NCI-H128 (cell line): ENCODE measurements at regions not wholly inside any gene's neighbourhood (a gene's known extent, or its start where the extent isn't known, plus 50 kb on each side); places are given as distances from the start of the nearest gene placed in this dataset.

Experiments used
- DNase-seq: peaks from one replicate; lab custom pipeline; 2025; ENCODE audit not compliant: unreplicated experiment; lab: John Stamatoyannopoulos, UW

DNA sequence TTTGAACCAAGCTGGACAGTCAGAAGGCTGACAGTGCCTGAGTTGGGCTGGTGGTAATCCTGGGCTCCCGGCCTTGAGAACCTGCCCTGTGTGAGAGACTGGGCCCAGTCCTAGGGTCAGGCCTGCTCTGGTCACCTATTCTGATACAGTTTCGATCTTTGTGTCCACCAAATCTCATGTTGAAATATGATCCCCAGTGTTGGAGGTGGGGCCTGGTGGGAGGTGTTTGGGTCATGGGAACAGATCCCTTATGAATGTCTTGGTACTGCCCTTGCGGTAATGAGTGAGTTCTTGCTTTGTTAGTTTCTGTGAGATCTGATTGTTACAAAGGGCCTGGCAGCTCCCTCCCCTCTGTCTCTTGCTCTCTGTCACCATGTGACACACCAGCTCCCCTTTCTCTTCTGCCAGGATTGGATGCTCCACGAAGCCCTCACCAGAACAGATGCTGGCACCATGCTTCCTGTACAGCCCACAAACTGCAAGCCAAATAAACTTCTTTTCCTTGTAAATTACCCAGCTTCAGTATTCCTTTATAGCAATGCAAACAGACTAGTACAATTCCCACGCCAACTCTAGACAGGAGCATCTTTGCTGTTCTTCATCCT lies 111.8 kb upstream of the ZNF438 start:
- DNase-seq = no peak

DNA sequence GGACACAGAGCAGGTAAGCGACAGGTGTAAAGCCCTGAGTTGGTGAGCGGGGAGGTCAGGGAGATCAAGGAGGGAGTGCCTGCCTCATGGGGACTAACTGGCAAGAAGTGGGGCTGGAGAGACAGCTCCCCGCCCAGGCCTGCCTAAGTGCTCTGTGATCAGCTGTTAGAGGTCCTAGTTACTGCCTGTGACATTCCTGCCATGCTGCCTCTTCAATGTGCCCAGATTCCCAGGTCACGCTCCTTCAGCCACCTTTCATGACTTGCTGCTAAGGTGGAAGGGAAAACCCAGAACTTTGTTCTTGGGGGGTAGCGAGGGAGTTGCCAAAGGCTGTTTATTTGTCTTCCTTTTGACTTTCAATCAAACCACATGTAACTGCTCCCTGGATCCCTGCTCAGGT lies 114.3 kb upstream of the ZNF438 start:
- DNase-seq = no peak

DNA sequence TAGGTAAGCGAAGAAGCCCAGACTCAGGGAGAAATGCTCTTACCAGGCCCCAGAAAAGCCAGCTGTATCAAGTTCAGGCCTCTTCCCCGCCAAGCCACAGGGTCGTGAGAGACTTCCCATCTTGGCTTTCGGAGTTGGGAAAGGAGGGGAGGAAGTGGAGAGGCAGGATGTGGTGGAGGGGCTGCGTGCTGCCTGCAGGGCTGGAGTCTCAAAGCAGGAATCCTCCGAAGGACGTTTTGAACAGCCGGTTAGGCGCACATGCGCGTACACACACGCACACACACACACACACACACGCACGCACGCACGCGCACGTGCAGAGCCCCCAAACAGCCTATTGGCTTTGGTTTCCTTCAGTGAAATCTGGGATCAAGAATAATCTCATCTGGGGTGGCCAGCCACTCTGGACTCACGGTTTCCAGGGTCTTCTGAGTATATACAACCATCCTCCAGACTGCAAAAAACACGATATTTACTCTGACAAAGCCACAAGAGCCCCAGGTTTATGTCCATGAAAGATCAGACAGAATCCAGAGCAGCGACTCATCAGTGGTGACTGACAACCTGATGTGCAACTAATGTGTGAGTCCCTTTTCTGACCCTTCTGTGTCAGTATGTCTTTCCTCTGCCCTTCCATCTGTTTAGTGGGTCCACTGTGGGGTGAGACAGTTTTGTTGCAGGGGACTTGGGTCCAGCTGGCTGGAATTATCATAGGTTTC lies 115.0 kb upstream of the ZNF438 start:
- no peak for DNase-seq

DNA sequence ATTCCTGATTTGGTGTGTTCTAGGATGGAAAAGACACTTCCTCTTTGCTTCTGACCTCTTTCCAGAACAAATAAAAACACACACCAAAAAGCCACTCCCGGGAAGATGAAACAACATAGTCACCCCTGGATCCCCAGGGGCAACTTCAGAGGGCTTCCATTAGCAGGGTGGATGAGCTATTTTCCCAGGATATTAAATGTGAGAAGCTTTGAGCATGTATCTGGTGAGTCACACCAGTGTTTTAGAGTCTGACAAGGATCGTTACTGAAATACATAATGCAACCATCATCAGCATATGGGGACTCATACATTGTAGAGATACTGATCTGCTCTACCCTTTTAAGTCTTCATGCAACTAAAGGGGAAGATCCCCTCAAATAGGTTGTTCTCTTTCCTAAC lies 115.5 kb upstream of the ZNF438 start:
- DNase-seq = no peak

DNA sequence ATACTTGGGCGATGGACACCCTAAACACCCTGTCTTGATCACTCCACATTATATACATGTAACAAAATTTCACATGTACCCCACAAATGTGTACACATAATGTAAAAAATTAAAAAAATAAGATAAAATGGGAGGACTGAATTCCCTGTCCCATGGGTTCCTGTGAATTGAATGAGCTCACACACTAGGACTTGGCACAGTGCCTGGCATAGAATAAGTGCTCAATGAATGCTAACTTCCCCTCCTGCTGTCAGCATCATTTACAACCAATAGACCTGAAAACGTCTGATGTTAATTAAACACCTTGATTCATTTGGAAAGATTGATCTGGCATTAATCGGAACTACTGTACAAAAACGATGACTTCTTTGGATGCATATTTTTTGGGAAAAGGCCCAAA lies 117.3 kb upstream of the ZNF438 start:
- DNase-seq = no peak

DNA sequence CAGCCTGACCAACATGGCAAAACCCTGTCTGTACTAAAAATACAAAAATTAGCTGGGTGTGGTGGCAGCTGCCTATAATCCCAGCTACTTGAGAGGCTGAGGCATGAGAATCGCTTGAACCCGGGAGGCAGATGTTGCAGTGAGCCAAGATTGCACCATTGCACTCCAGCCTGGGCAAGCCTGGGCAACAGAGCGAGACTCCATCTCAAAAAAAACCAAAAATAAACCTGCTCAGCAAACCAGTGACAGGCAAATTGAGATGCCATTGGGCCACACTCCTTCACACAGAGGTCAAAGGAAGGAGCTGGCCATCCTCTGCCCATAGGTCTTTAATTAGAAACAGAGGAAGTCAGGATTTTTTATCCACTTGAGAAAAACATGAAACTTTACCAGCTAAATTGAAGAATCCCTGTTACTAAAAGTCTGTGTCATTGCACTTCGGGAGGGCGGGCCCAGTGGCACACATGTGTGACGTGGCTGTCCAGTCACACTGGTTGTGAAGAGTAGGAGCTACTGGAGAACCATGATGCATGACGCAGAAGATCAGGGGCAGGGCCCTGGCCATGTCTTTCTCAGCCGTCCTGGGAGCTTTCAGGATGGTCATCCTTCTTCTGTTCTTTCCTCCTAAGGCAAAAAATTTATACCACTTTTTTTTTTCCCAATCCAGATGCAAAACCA lies 118.3 kb upstream of the ZNF438 start:
- DNase-seq = no peak

DNA sequence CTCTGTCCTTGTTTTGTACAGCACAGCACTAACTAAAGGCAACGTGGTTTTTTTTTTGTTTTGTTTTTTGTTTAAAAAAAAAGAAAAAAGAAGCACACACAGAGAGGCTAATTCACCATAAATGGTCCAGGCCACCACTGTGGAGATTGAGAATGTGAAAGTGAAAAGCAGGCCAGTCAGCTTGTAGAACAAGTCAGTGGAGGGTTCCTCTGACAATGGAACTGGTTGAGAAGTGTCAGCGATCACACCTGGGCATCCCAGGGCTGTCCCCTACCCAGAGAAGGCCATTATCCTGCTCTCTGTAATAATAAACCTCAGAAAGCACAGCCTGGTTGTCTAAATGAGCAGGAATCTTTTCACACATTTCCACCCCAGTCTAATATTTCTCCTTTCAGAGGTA lies 119.6 kb upstream of the ZNF438 start:
- DNase-seq = no peak

DNA sequence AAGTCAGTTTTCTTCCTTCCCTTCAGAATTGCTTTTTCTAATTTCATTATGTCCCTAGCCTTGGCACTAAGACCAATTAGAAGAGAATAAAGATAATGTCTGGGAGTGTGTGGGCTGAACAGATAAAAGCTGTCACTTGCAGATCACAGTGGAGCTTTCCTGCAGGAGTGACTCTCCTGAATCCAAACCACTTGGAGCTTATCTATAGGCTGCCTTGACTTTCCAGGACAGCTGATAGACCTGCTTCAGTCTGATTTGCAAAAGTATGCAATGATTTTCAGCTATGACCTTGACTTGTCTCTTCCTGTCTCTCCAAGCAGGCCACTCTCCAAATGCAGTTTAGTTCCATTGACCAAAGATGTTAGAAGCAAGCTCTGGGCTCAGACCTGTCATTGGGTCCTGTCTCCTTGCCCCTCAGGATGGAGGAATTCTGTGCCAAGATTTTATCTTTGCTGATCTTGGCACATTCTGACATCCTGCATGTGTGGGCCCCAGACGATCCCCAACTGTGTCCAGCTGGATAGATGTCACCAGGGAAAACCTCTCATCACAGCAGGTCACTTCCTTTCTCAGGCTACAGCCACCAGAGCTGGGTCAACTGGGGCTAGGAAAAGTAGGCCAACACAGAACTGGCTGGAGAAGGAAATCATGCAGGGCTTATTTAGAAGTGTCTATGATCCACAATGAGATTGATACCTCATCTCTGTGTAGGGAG lies 120.9 kb upstream of the ZNF438 start:
- no peak for DNase-seq

DNA sequence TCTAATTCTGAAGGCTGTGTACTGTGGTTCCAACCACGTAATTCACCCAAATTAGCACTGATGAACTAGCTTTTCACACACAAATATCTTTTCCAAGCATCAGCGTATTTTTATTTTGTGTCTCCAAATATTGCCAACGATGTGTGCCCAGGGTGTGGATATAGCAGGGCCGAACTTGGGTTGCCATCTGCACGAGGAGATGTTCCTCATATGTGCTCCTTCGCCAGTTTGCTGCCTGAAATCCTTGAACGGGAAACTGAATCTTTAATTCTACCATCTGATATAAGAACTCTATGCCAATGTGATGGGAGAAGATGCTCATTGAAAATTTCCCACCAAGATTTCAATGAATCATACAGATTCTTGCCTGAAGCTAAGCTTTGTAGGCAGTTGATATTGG lies 121.5 kb upstream of the ZNF438 start:
- no peak for DNase-seq

DNA sequence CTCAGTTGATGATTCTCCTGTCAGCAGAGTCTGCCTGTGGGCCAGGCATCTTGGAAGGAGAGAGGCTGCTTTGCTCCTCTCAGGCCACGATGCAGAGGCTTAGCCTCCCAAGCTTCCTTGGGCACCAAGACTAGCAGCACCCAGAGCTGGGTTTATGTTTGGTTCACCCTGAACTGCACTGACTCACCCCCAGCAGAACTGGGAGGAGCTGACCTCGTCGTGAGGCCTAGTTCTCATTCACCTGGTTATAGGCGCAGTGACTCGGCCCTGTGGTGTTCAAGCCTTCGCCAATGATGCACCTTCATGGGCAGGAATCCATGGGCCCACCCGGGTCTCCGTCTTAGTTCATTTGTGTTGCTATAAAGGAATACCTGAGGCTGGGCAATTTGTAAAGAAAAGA lies 122.0 kb upstream of the ZNF438 start:
- DNase-seq = no peak

DNA sequence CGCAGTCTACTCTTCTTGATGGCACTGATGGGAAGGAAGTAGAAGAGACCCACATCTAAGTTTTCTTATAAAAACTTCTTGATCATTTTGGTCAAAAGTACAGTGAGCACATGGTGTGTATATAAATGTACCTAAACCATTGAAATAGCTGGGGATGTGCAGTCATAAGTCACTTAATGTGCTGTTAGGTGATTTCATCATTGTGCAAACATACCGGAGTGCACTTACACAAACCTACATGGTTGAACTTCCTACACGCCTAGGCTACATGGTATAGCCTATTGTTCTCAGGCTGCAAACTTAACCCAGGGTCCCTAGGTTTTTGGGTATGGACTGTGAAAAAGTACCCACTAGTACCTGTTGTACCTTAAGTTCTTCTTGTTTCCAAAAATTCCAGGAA lies 123.3 kb upstream of the ZNF438 start:
- no peak for DNase-seq

DNA sequence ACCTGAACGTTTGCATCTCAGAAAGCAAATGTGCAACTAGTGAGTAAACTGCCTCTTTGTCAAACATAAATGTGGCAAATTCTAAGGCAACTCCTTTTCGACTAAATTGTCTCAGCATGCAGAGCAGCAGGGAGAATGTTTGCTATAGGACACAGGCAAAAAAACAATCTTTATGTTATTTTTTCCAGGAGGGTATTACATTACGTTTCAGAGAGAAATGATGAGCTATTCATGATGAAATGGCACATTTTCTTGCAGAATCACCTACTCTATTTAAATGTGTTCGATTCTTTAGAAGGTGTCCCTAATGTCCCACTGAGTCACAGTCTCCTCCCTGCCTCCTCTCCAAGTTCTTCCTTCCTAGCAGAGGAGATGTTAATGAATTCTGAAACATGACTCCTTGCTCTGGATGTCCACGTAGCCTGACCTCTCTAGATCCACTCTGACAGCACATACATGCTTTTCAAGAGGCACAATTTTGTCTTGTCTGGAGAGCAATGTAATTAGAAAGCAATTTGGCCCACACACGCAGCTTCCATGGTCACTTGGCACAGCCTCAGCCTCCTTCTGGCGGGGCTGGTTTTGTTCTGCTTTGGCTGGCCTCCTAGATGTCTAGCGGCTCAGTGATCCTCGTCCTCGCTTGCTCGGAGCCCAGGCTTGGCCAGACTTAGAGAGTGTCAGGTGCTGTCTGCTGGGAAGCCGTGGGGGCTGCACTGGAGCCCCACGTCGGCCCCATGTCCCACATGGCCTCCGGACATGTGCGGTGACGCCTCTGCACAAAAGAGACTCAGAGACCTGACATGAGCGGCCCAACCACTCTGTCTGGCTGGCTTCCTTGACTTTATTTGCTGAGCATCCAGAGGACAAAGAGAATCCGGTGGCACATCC lies 125.7 kb upstream of the ZNF438 start:
- DNase-seq = peak; percentile 9

DNA sequence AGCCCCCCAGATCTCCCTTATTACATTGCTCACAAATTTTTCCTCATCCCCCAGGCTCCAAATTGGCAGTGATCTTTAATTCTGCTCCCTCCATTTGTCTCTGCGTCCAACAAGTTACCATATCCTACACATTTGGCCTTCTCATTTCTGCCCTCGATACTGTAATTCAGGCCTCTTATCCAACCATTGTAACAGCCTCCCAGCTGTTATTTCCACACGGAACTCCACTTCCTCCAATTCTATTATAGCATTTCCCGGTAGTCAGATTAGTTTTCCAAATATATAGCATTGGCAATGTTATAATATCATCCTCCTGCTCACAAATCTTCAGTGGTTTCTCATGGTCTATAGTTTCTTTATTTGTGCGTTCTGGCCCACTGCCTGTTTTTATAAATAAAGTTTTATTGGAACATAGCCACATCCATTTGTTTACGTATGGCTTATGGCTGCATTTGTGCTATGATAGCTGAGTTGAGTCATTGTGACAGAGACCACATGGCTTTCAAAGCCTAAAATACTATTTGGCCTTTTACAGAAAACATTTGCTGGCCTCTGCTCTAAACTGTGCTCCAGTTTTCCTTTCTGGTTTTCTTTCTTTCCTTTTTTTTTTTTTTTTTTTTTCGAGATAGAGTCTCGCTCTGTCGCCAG lies 126.5 kb upstream of the ZNF438 start:
- no peak for DNase-seq

DNA sequence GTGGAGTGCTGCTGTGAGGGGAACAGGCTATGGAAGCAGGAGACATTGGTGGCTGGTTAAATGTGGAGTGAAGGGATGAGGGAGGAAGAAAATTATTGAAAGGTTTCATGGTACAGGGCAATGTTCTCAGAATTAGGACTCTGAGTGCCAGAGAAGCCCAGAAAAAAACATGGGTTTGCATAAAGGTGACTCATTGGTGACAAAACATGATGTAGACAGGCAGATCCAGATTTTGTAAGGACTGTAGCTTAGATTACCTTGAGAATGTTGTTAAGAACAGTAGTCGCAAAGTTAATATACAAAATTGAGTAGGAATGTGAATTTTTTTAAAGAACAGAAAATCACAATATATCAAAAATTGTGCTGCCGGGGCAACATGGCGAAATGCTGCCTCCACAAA lies 134.9 kb upstream of the ZNF438 start:
- DNase-seq = no peak

DNA sequence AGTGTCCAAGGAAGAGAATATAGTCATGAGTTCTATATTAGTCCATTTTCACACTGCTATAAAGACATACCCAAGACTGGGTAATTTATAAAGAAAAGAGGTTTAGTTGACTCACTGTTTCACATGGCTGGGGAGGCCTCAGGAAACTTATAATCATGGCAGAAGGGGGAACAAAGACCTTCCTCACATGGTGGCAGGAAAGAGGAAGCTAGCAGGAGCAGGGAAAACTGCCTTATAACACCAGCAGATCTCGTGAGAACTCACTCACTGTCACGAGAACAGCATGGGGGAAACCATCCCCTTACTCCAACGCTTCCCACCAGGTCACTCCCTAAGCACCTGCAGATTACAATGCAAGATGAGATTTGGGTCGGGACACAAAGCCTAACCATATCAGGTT lies 139.0 kb upstream of the ZNF438 start:
- no peak for DNase-seq

DNA sequence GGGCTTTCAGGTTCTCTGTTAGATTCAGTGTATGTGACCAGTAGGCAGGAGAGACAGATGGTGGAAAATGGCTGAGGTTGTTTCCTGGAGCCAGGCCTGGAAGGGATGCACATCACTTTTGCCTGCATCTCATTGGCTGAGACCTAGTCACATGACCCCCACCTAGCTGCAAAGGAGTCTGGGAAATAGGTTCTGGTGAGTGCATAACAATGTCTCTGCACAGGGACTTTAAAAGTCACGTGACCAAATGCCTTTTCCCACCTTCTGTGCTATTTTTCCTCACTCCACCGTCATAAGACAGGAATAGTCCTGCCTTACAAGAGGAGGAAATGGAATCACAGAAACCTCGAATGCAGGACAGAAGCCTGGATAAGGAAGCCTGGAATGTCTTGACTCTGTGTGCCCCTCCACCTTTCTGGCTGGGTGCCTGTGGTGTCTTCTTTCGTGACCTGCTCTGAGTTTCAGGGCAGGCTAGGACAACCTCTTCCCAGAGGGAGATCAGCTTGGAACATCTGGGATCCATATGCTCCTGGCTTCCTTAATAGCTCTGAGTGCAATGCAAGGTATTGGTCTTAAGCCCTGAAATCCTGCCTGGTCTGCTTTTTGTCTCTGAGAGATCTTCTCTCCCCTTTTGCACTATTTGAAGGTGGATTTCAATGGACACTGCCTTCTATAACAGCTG lies 139.9 kb upstream of the ZNF438 start:
- DNase-seq = no peak

DNA sequence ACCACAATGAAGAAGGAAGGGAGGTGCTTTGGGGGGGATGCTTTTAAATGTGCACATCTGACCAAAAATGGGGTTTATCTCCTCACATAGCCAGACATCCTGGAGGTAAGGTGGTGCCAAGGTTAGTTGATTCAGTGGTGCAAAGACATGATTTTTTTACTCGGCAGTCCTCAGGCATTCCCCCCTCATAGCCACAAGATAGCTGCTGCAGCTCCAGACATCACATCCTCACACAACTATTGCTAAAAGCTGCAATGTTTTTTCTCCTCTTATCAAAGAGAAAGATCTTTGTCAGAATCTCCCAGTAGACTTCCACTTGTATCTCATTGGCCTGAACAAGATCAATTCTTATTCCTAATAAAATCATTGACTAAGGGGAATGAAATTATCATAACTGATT lies 141.3 kb upstream of the ZNF438 start:
- DNase-seq = no peak

DNA sequence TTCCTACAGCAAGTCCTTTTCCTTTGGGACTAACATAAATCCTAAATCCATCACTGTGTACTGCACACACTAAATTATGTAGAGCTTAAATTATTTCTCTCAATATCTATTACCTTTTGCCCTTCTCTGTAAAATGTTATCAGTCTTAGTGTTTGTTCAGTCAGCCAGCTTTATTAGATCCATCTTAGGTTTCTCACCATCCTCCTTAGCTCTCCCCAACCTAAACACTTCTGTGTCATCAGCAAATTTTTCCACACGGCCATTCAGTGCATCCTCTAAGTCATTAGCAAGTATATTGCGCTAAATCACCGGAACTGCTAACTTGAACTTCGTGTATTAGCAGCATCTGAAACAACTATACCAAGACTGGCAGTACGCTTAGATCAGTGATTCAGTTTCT lies 142.1 kb upstream of the ZNF438 start:
- DNase-seq = no peak

DNA sequence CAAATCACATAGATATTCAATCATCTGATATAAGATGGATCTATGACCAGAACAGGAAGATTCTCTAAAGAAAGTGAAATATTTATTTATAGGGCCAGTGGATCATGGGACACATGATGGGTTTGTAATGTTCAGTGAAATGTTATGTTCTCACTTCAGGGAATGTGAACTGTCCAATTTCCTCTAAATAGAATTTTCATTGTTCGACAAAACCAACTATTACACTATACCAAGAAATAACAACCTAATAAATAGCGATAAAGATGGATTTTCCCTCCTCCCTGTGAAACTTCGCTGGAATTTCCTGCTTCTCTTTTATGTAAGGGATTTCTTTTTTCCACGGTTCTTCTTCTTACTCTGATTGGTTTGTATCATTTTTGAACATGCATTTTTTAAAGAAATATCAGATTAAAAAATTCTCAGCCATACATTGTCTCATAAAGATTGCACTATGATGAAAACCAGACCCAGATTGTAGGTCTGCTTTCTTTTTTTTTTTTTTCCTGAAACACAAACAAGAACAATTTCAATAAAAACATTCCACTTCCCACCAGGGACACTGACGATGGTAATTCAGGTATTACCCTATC lies 139.8 kb upstream of the ZEB1 start:
- DNase-seq = no peak
